ENCODE measurements at regions not wholly inside any gene's neighbourhood (a gene's known extent, or its start where the extent isn't known, plus 50 kb on each side); places are given as distances from the start of the nearest gene placed in this dataset.

GRCh38 chr2:226411205-226411604 is 388.4 kb downstream of the IRS1 start:
- no peak for DNase-seq
- peaks cover 0 to 18% (median 0%) of the 10 kb centered on the region in 12 donors for H3K4me1 ChIP-seq
- H3K9me3 ChIP-seq = no peaks in the 10 kb centered on the region
- intact Hi-C loops (cut with DNase I) = no loop called here
- H3K27me3 ChIP-seq = no peaks in the 10 kb centered on the region
- no peaks in the 10 kb centered on the region for H3K36me3 ChIP-seq
- TF ChIP-seq CTCF (IDR thresholded peaks at IDR 0.05) (no peak), POLR2A (IDR thresholded peaks at IDR 0.05) (no peak)
- H3K27ac ChIP-seq = no peak overlapping the region
- no peak overlapping the region for H3K4me3 ChIP-seq
- 92 to 98% (median 94%) methylated on average over 3 of the region's 3 CpGs for WGBS, 4 donors
- no peak for ATAC-seq

- TF ChIP-seq POLR2A (IDR thresholded peaks at IDR 0.05) = no peak
- TF ChIP-seq CTCF (IDR thresholded peaks at IDR 0.05) = no peak
- Histone ChIP-seq H3K27me3 (no peaks in the 10 kb centered on the region), H3K4me1 (peaks cover 0 to 18% (median 0%) of the 10 kb centered on the region in 12 donors), H3K4me3 (no peak overlapping the region), H3K27ac (no peak overlapping the region), H3K9me3 (no peaks in the 10 kb centered on the region), H3K36me3 (no peaks in the 10 kb centered on the region)
- DNase-seq = no peak
- peak in 1 of 4 donors; percentile 76 for ATAC-seq
- intact Hi-C loops (cut with DNase I) = no loop called here
- WGBS, 4 donors = 46 to 78% (median 51%) methylated on average over 4 of the region's 4 CpGs
Measured at GRCh38 chr2:226410247-226410835, 389.3 kb downstream of the IRS1 start.

- ATAC-seq (no peak), DNase-seq (no peak)
- no peak overlapping the region for H3K4me3 ChIP-seq
- intact Hi-C loops (cut with DNase I) = no loop called here
- no peak for TF ChIP-seq CTCF (IDR thresholded peaks at IDR 0.05)
- no peak for TF ChIP-seq POLR2A (IDR thresholded peaks at IDR 0.05)
- no peaks in the 10 kb centered on the region for H3K9me3 ChIP-seq
- 93 to 96% (median 94%) methylated on average over 1 of the region's 1 CpG for WGBS, 4 donors
- H3K27me3 ChIP-seq = no peaks in the 10 kb centered on the region
- peaks cover 0 to 8% (median 0%) of the 10 kb centered on the region in 12 donors for H3K4me1 ChIP-seq
- no peaks in the 10 kb centered on the region for H3K36me3 ChIP-seq
- no peak overlapping the region for H3K27ac ChIP-seq
Measured at GRCh38 chr2:226409134-226409533, 390.5 kb downstream of the IRS1 start.

- ATAC-seq = no peak
- no peak for DNase-seq
- Histone ChIP-seq H3K4me1 (peaks cover 0 to 8% (median 0%) of the 10 kb centered on the region in 12 donors), H3K27me3 (no peaks in the 10 kb centered on the region), H3K36me3 (no peaks in the 10 kb centered on the region), H3K4me3 (no peak overlapping the region), H3K9me3 (no peaks in the 10 kb centered on the region), H3K27ac (no peak overlapping the region)
- TF ChIP-seq POLR2A (IDR thresholded peaks at IDR 0.05) (no peak), CTCF (IDR thresholded peaks at IDR 0.05) (no peak)
- intact Hi-C loops (cut with DNase I) = no loop called here
- WGBS, 4 donors = 79 to 85% (median 83%) methylated on average over 4 of the region's 4 CpGs
Measured at GRCh38 chr2:226408141-226408540, 391.5 kb downstream of the IRS1 start.

Measured in heart left ventricle (tissue), 16 donors.